ENCODE measurements at regions not wholly inside any gene's neighbourhood (a gene's known extent, or its start where the extent isn't known, plus 50 kb on each side); places are given as distances from the start of the nearest gene placed in this dataset.
A peak's percentile ranks its signal among the peaks of the same experiment; 100 is the strongest.

GRCh38 chr3:107959550-107960154, 131.2 kb downstream of the CD47 start:
- Mint-ChIP-seq H3K9me3 (peaks cover 4% of the 10 kb centered on the region), H3K27ac (no peak overlapping the region), H3K27me3 (ENCODE audit: low read depth, poor library complexity) (peaks cover 4% of the 10 kb centered on the region), H3K4me3 (no peak overlapping the region), H3K36me3 (ENCODE audit: low read depth) (no peaks in the 10 kb centered on the region), H3K4me1 (peaks cover 18% of the 10 kb centered on the region)
- TF ChIP-seq CTCF (IDR thresholded peaks at IDR 0.05): no peak
- no peak for DNase-seq

GRCh38 chr3:107958146-107958545, 132.7 kb downstream of the CD47 start:
- peaks cover 18% of the 10 kb centered on the region for H3K4me1 Mint-ChIP-seq
- DNase-seq: no peak
- no peaks in the 10 kb centered on the region for H3K36me3 Mint-ChIP-seq (ENCODE audit: low read depth)
- H3K27ac Mint-ChIP-seq: no peak overlapping the region
- peaks cover 4% of the 10 kb centered on the region for H3K9me3 Mint-ChIP-seq
- no peak for TF ChIP-seq CTCF (IDR thresholded peaks at IDR 0.05)
- H3K27me3 Mint-ChIP-seq (ENCODE audit: low read depth, poor library complexity): peaks cover 4% of the 10 kb centered on the region
- H3K4me3 Mint-ChIP-seq: no peak overlapping the region

DNA sequence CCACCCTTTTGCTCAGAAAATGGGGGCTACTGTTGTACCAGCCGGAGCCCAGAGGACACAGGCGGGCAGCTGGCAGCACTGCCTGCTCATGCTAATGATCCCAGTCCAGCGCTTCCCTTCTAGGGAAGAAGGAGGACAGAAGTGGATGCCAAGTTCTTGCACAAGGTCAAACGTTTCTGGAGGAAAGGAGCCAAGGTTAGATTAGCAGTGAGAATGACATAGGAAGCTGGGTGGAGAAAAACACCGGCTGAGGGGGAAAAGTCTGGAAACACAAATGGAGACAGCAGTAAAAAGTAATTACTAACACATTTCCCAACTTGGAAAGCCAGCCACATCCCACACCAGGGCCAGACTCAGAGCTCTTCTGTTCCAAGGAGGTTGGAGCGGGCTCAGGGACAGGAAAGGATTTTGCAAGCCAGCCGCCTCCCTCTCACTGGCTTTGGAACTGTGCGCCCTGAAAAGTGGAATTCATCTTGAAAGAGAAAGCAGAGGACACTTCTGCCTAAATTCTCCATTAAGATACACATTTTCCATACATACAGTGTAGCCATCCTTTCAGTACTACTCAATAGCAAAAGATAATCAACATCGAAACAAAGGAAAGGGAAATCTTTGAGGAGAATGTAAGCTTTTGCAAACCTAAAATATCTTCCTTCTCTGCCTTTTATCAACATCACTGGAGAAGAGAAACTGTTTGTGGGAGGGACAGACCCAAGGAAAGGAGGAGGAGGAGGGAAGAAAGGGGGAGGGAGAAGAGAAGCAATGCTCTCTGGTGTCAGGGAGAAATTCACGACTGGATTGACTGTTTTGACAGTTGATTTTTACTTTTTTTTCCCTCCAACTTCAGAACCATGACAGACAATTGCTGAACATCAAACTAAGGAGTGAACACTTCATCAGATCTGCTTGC, 133.6 kb downstream of the CD47 start:
- peak overlapping the region; percentile 88 for H3K27ac Mint-ChIP-seq
- H3K4me1 Mint-ChIP-seq: peaks cover 18% of the 10 kb centered on the region
- no peaks in the 10 kb centered on the region for H3K36me3 Mint-ChIP-seq (ENCODE audit: low read depth)
- no peak for TF ChIP-seq CTCF (IDR thresholded peaks at IDR 0.05)
- peaks cover 4% of the 10 kb centered on the region for H3K27me3 Mint-ChIP-seq (ENCODE audit: low read depth, poor library complexity)
- H3K4me3 Mint-ChIP-seq: peak overlapping the region; percentile 27
- no peak for DNase-seq
- H3K9me3 Mint-ChIP-seq: peaks cover 4% of the 10 kb centered on the region

DNA sequence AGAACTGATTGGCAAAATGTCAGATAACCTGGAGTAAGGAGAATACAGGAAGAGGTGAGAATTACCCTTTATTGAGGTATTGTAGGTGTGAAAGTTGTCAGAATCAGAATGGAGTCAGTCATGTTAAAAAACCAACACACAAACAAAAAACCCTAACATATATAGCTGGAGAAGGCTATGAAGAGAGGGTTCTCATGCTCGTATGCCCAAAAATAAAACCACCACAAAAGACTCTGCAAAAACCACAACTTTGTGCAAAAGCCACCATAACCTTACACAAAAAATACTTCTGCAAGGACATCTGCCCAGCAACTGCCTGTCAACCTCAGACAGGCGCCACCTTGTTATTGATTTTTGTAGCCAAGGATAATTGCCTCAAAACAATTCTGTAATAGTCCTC, 136.0 kb downstream of the CD47 start:
- DNase-seq: no peak
- peaks cover 6% of the 10 kb centered on the region for H3K27me3 Mint-ChIP-seq (ENCODE audit: low read depth, poor library complexity)
- no peaks in the 10 kb centered on the region for H3K36me3 Mint-ChIP-seq (ENCODE audit: low read depth)
- H3K4me3 Mint-ChIP-seq: no peak overlapping the region
- peaks cover 16% of the 10 kb centered on the region for H3K4me1 Mint-ChIP-seq
- peaks cover 2% of the 10 kb centered on the region for H3K9me3 Mint-ChIP-seq
- no peak for TF ChIP-seq CTCF (IDR thresholded peaks at IDR 0.05)
- no peak overlapping the region for H3K27ac Mint-ChIP-seq

- H3K9me3 Mint-ChIP-seq: no peaks in the 10 kb centered on the region
- no peak overlapping the region for H3K4me3 Mint-ChIP-seq
- no peaks in the 10 kb centered on the region for H3K36me3 Mint-ChIP-seq (ENCODE audit: low read depth)
- H3K27me3 Mint-ChIP-seq (ENCODE audit: low read depth, poor library complexity): peaks cover 6% of the 10 kb centered on the region
- H3K27ac Mint-ChIP-seq: no peak overlapping the region
- TF ChIP-seq CTCF (IDR thresholded peaks at IDR 0.05): no peak
- H3K4me1 Mint-ChIP-seq: peaks cover 12% of the 10 kb centered on the region
- no peak for DNase-seq
Observed at GRCh38 chr3:107953722-107954121, 137.1 kb downstream of the CD47 start.

Measured in nephron progenitor cell (in vitro differentiated cells).